GM12891 (cell line): ENCODE measurements at regions not wholly inside any gene's neighbourhood (a gene's known extent, or its start where the extent isn't known, plus 50 kb on each side); places are given as distances from the start of the nearest gene placed in this dataset.

Experiments
- PAX5 ChIP-seq: IDR thresholded peaks from 2 replicates; pipeline ENCODE4 v1.6.1; 2011; ENCODE audit warnings: low read length, moderate library complexity, mild to moderate bottlenecking; ENCODE audit not compliant: insufficient read depth, severe bottlenecking
- POLR2A ChIP-seq: IDR thresholded peaks from 2 replicates; pipeline ENCODE4 v1.6.1; 2011; ENCODE audit warnings: low read depth, low read length, control low read depth
- POLR2AphosphoS5 ChIP-seq: IDR thresholded peaks from 2 replicates; pipeline ENCODE4 v1.6.1; 2011; ENCODE audit warnings: low read depth, low read length, control low read depth
- SPI1 ChIP-seq: IDR thresholded peaks from 2 replicates; pipeline ENCODE4 v1.6.1; 2011; ENCODE audit warnings: low read depth, low read length, control low read depth
- TAF1 ChIP-seq: IDR thresholded peaks from 2 replicates; pipeline ENCODE4 v1.6.1; 2011; ENCODE audit warnings: low read depth, low read length, control low read depth

GRCh38 chr1:242710286-242710685, 185.8 kb upstream of the PLD5 start:
- no peak for TF ChIP-seq POLR2AphosphoS5
- TF ChIP-seq POLR2A: no peak
- TF ChIP-seq TAF1: no peak
- no peak for TF ChIP-seq PAX5
- TF ChIP-seq SPI1: no peak
